ENCODE measurements at regions not wholly inside any gene's neighbourhood (a gene's known extent, or its start where the extent isn't known, plus 50 kb on each side); places are given as distances from the start of the nearest gene placed in this dataset.

- no peak for DNase-seq (ENCODE audit: extremely low spot score)
- ChIA-PET POLR2A (no interaction called here), CTCF (no interaction called here)
- no peak for TF ChIP-seq ELF4 (IDR thresholded peaks at IDR 0.05)
- TF ChIP-seq SUZ12 (IDR thresholded peaks at IDR 0.05): no peak
- no peak for TF ChIP-seq TARDBP (IDR thresholded peaks at IDR 0.05)
- TF ChIP-seq L3MBTL2 (conservative IDR thresholded peaks at IDR 0.05): no peak
Measured at GRCh38 chr10:123516291-123516690, 149.9 kb upstream of the GPR26 start.

- CTCF ChIA-PET: no interaction called here
Measured at GRCh38 chr10:123517426-123517825, 148.7 kb upstream of the GPR26 start.

GRCh38 chr10:123517901-123518300 lies 148.3 kb upstream of the GPR26 start:
- TF ChIP-seq ARNT (IDR thresholded peaks at IDR 0.05): no peak
- TF ChIP-seq CTBP1 (IDR thresholded peaks at IDR 0.05; ENCODE audit: borderline replicate concordance): no peak
- TF ChIP-seq ZNF384 (IDR thresholded peaks at IDR 0.05): no peak
- no peak for TF ChIP-seq NFRKB (IDR thresholded peaks at IDR 0.05)
- TF ChIP-seq TARDBP (IDR thresholded peaks at IDR 0.05): no peak
- TF ChIP-seq LEF1 (IDR thresholded peaks at IDR 0.05; ENCODE audit: borderline replicate concordance): no peak
- no peak for TF ChIP-seq FOXA1 (IDR thresholded peaks at IDR 0.05)
- TF ChIP-seq SUZ12 (IDR thresholded peaks at IDR 0.05): no peak
- TF ChIP-seq ELF4 (IDR thresholded peaks at IDR 0.05): no peak
- TF ChIP-seq PKNOX1 (IDR thresholded peaks at IDR 0.05): no peak
- no peak for TF ChIP-seq FOXM1 (IDR thresholded peaks at IDR 0.05; ENCODE audit: borderline replicate concordance)
- no peak for TF ChIP-seq FOXK2 (IDR thresholded peaks at IDR 0.05)
- TF ChIP-seq SP1 (IDR thresholded peaks at IDR 0.05): no peak
- no peak for TF ChIP-seq BHLHE40 (IDR thresholded peaks at IDR 0.05; ENCODE audit: borderline replicate concordance)
- no peak for TF ChIP-seq L3MBTL2 (conservative IDR thresholded peaks at IDR 0.05)
- ChIA-PET CTCF (no interaction called here), POLR2A (no interaction called here)

More at GRCh38 chr10:123517426-123517825, 148.7 kb upstream of the GPR26 start:
- TF ChIP-seq CTBP1 (IDR thresholded peaks at IDR 0.05; ENCODE audit: borderline replicate concordance) (no peak), TARDBP (IDR thresholded peaks at IDR 0.05) (no peak), HDGF (IDR thresholded peaks at IDR 0.05; ENCODE audit: borderline replicate concordance) (no peak), FOXK2 (IDR thresholded peaks at IDR 0.05) (no peak), PKNOX1 (IDR thresholded peaks at IDR 0.05) (no peak), FOXA1 (IDR thresholded peaks at IDR 0.05) (no peak), SP1 (IDR thresholded peaks at IDR 0.05) (no peak), LEF1 (IDR thresholded peaks at IDR 0.05; ENCODE audit: borderline replicate concordance) (no peak), ARNT (IDR thresholded peaks at IDR 0.05) (no peak), FOXM1 (IDR thresholded peaks at IDR 0.05; ENCODE audit: borderline replicate concordance) (no peak), SUZ12 (IDR thresholded peaks at IDR 0.05) (no peak), BHLHE40 (IDR thresholded peaks at IDR 0.05; ENCODE audit: borderline replicate concordance) (no peak), ZNF384 (IDR thresholded peaks at IDR 0.05) (no peak)
- no peak for DNase-seq (ENCODE audit: extremely low spot score)
- POLR2A ChIA-PET: no interaction called here

GRCh38 chr10:123518765-123519164 lies 147.4 kb upstream of the GPR26 start:
- POLR2A ChIA-PET: no interaction called here
- no peak for DNase-seq (ENCODE audit: extremely low spot score)
- no peak for TF ChIP-seq FOXA1 (IDR thresholded peaks at IDR 0.05)
- no peak for TF ChIP-seq PKNOX1 (IDR thresholded peaks at IDR 0.05)
- TF ChIP-seq TARDBP (IDR thresholded peaks at IDR 0.05): no peak
- TF ChIP-seq SP1 (IDR thresholded peaks at IDR 0.05): no peak
- TF ChIP-seq NFRKB (IDR thresholded peaks at IDR 0.05): no peak
- no peak for TF ChIP-seq BHLHE40 (IDR thresholded peaks at IDR 0.05; ENCODE audit: borderline replicate concordance)
- no peak for TF ChIP-seq CTBP1 (IDR thresholded peaks at IDR 0.05; ENCODE audit: borderline replicate concordance)
- TF ChIP-seq FOXM1 (IDR thresholded peaks at IDR 0.05; ENCODE audit: borderline replicate concordance): no peak
- CTCF ChIA-PET: no interaction called here

More at GRCh38 chr10:123517901-123518300, 148.3 kb upstream of the GPR26 start:
- no peak for DNase-seq (ENCODE audit: extremely low spot score)

- CTCF ChIA-PET: no interaction called here
- no peak for DNase-seq (ENCODE audit: extremely low spot score)
- POLR2A ChIA-PET: no interaction called here
- TF ChIP-seq BHLHE40 (IDR thresholded peaks at IDR 0.05; ENCODE audit: borderline replicate concordance): no peak
- no peak for TF ChIP-seq PKNOX1 (IDR thresholded peaks at IDR 0.05)
- no peak for TF ChIP-seq L3MBTL2 (conservative IDR thresholded peaks at IDR 0.05)
- TF ChIP-seq HDGF (IDR thresholded peaks at IDR 0.05; ENCODE audit: borderline replicate concordance): no peak
- no peak for TF ChIP-seq FOXK2 (IDR thresholded peaks at IDR 0.05)
- no peak for TF ChIP-seq ZNF384 (IDR thresholded peaks at IDR 0.05)
- no peak for TF ChIP-seq CTBP1 (IDR thresholded peaks at IDR 0.05; ENCODE audit: borderline replicate concordance)
- no peak for TF ChIP-seq SP1 (IDR thresholded peaks at IDR 0.05)
- TF ChIP-seq ARNT (IDR thresholded peaks at IDR 0.05): no peak
- no peak for TF ChIP-seq NFRKB (IDR thresholded peaks at IDR 0.05)
Measured at GRCh38 chr10:123519861-123520260, 146.3 kb upstream of the GPR26 start.

GRCh38 chr10:123521076-123521475 lies 145.1 kb upstream of the GPR26 start:
- ChIA-PET CTCF (no interaction called here), POLR2A (no interaction called here)
- no peak for DNase-seq (ENCODE audit: extremely low spot score)
- TF ChIP-seq LEF1 (IDR thresholded peaks at IDR 0.05; ENCODE audit: borderline replicate concordance) (no peak), ZNF384 (IDR thresholded peaks at IDR 0.05) (no peak), ELF4 (IDR thresholded peaks at IDR 0.05) (no peak), SUZ12 (IDR thresholded peaks at IDR 0.05) (no peak), FOXK2 (IDR thresholded peaks at IDR 0.05) (no peak)

Data from HEK293T (cell line).